GM18499 (cell line): ENCODE measurements at regions not wholly inside any gene's neighbourhood (a gene's known extent, or its start where the extent isn't known, plus 50 kb on each side); places are given as distances from the start of the nearest gene placed in this dataset.

Experiments
- ATAC-seq: cut with Tn5 transposase; IDR thresholded peaks from one replicate; pipeline ENCODE4 v1.9.1; 2021; ENCODE audit warnings: moderate number of reproducible peaks; ENCODE audit not compliant: insufficient read depth, unreplicated experiment

DNA sequence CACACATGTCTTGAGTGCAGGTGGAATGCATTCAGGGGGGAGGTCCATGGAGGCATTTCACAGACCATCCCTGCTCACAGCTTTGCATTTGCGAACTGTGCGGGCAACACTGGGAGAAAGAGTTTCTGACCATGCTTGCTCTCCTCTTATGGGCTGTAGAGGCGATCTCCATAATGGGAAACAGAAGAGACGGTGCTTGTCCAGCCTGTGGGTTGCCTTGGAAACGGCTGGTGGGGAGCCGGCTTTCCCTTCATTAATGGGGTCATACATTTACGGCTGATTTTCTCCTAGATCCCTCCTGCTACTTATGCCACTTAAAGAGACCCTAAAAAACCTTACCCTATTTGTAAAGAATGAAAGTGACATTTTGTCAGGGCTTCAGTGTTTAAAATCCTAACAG lies 147.4 kb downstream of the SOX11 start:
- ATAC-seq: no peak

DNA sequence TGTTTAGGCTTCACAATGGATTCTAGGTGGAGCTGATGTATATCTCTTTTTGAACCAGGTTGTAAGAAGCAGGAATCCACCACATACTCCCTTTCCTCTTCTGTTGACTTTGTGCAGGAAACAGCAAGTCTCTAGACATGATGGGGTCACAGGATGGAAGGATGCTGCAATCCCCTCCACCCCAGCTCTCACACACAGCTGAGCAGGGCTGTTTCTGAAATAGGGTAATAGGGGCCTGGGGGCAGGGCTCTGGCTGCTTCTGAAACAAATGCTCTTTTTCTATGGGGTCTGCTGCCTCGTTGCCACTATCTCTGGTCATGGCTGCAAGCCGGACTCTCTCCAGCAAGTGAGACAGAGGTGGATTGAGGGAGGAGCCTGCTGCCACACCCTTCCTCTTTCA lies 148.9 kb downstream of the SOX11 start:
- ATAC-seq: no peak

DNA sequence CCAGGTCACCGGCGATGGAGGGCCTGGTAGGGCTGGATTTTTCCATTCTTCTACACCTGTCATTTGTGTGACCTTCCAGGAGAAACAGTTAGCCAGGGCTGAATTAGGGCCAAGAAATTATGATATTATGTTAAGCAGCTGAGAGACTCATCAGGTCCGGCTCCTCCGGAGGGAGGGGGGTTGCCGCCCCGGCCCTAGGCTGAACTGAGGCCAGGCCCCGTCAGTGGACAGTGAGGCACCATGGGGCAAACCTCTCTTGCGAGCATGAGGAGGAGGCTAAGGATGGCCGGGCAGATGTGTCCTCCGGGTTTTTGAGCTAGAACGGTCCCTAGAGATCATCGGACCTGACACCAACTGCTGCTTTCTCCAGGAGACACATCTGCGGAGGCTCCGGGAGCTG lies 150.1 kb downstream of the SOX11 start:
- ATAC-seq: no peak

DNA sequence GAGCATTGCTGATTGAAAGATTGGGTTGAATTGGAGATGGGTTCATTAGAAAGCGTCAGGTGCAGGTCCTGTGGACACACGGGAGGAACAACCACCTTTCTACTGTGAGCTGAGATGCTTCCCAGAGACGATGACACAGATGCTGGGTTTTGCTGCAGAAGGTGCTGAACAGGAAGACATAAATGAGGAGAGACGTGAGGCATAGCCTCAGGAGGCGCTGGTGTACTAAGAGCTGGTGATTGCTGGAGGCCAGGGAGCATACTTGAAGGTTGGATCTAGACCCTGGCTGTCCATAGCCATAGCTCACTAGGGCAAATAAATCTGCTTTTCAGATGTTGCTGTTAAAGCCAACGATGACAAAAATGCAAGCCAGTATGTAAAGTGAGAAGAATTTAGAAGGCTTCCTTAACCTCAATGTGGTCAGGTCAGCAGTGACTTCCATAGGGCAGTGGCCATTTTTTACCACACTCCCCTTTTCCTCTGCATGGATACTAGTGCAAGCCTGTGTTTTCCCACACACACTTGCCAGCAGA lies 153.7 kb downstream of the SOX11 start:
- no peak for ATAC-seq

DNA sequence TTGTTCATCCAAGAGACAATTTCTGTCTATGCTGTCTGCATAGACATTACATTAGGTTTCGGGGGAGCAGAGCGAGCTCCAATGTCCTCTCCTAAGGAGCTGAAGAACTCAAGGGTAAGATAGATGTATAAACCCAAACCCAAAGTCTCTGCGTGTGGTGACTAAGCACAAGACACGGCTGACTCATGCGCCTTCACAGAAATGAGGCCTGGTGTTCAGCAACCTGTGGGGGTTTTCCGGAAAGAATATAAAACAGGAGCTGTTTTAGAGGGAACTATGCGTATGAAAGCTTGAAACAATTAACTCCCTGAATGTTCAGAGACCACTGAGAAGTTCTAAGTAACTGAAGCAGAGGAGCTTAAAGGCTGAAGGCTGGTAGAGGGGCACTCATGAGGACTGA lies 154.7 kb downstream of the SOX11 start:
- ATAC-seq: no peak

DNA sequence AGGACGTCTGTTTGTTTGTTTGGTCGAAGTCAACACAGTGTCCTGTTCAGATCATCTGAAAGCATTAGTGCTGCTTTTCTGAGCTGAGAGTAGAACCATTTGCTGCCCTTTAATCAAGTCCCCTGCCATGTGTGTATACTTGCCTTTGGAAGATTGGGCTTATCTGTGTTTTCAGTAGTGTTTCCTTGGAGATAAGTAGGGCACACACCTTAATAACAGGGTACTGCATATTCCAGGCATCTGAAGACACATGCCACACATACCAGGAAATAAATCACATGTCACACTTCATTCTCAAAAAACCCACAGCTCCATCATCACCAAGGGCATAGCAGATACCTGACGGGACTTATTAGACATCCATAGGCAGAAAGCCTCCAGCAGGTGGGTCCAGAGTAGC lies 157.4 kb downstream of the SOX11 start:
- no peak for ATAC-seq

DNA sequence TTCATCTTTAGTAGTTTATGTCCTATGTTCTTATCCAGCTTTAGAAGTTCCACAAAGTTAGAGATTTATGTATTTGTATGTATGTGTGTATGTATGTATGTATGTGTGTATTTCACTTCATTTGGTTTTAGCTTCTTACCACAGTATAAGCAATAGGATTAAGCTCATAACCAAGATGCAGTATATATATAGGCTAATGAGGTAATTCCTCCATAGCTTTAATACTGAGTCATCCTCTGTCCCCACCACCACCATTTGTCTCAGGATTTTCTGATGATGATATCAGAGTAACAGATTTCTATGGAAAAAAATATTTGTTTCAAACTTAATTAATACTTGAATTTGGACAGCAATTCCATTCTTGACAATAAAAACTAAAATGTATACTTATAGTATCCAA lies 159.2 kb downstream of the SOX11 start:
- no peak for ATAC-seq

DNA sequence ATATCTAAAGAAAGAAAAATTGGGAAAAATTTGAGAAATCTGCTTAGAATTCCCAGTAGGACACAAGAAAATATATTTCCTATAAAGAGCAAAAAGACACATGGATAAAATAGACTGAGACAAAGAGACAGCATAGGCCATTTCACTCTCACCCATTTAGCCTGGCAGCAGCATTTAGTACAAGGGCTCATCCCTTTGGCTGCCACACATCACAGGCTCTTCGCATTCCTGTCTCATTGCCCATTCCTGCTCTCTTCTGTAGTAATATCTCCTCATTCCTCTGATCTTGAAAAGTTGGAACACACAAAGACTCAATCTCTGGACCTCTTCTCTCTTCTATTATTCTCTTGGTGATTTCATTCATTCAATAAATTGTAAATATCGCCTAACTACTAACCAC lies 162.6 kb downstream of the SOX11 start:
- ATAC-seq: no peak

DNA sequence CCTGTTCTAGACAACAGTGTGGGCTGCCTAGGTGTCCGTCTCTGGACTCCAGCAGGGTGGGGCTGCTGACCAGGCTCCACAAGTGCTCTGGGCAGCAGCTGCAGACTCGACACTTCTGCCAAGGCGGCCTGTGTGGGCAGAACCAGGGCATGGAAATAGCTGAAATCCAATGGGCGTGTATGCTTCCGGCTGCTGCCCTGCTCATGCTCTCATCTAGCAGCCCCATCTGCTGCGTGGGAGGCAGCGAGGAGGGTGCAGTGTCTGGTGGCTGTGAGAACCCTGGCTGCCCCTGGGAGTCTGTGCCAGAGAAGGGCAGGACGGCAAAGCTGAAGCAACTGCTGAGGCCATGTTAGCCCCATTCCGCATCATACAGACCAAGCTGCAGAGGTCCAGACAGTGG lies 174.9 kb downstream of the SOX11 start:
- ATAC-seq: no peak

DNA sequence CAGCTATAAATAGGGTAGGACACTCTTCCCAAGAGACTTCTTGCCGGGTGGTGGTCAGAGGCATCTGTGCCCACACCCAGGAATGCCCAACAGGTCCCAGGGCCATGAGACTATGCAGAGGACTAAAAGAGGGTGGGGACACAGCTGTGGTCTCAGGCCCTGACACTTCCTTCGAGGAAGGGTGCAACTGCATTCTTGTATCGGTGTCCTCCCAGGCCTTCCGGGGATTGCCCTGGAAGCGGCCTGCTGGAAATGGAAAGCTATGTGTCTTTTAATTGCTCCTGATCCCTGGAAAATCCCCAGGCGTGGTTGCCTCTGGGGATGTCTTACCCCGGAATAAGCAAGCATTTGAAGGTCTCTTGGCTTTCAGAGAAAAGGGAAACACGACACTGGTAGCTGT lies 176.7 kb downstream of the SOX11 start:
- no peak for ATAC-seq

DNA sequence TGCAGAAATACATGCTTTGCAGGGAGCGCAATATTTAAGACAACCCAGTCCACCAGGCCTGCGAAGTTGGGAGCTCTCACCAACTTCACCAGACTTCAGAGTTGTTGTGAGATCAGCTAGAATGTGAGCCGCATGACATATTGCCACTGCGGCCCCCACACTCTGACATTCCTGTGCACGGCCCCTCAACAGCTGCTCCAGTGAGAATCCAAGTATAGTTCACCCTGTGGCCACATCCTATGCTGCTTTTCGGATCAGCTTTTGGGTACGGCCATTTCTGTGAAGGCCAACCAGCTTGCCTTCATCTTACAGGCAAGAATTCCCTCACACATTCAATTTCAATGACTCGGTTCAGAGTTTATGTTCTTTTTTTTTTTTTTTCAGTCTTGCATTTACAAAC lies 177.8 kb downstream of the SOX11 start:
- no peak for ATAC-seq

DNA sequence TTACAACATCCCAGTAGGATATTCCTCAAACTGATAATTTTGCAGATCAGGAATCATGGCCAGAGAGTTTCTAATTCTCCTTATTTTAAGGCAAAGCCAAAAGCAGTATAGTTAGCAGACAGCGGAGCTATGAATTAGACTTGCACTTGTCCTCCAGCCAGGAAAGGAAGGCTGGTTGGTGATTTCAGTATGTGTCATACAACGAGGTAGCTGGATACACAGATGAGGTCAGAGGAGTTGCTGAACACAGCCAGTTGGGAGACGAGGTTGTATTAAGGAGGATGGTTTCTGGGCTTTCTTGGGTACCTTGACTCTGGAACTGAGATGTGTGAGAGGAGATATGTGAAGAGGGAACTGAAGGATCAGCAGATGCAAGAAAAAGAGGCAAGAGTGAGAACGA lies 185.2 kb downstream of the SOX11 start:
- ATAC-seq: no peak

DNA sequence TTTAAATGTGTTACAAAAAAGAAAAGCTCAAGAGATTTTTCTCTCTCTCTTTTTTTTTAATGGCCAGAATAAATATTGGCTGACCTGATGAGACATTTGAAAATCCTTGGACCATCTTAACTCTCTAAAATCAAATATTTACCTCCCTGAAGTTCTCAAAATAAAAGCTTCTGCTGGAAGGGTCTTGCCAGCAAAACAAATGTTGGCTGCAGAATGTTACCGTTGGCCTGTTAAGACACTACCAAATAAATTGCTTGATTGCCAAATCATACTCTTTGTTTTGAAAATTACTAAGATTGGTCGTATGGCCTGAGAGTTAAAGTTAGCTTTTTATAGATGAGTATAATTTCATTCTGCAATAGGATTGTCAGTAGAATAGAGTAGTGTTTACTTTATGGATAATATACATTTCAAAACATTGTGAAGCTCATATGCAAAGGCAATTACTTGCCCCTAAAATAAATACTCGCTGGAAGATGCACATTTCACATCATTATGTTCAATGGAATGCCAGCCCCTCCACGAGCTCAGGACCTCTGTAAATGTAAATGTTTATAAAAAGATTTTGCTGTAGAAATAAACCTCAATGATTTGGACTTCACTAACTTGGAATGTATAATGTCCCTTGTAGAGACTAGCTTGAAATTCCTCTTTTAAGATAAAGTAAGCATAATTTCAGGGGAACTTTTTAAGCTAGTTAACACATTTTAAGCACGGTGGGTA lies 193.4 kb downstream of the SOX11 start:
- no peak for ATAC-seq

DNA sequence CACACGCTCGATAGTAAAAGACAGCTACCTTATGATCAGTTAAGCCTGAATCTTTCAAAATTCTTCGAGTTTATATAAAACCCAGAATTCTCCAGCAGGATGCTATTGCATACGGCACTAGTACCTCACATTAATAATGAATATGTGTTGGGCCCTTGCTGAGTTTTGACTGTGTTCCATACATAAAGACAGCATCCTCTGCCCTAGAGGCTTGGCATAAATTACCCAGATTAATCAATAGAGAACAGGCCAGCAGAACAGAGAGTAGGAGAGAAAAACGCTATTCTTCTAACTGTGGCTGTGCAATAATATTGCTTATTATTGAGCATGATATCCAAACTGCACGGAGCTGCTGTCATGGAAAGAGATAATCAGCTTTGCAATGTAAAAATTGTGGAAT lies 194.3 kb downstream of the SOX11 start:
- ATAC-seq: no peak

DNA sequence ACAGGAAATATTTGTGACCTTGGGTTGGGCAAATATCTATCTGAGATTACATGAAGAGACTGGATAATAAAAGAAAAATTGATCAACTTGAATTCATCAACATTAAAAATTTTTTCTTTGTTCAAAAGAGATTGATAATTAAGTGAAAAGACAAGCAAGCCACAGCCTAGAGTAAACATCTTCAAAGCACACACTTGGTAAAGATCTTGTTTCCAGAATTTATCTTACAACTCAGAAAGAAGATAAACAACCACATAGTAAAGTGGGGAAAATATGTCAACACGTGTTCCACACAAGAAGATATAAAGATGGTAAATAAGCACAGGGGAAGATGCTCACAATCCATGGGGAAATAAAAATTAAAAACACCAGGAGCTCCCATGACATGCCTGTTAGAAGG lies 195.9 kb downstream of the SOX11 start:
- no peak for ATAC-seq

DNA sequence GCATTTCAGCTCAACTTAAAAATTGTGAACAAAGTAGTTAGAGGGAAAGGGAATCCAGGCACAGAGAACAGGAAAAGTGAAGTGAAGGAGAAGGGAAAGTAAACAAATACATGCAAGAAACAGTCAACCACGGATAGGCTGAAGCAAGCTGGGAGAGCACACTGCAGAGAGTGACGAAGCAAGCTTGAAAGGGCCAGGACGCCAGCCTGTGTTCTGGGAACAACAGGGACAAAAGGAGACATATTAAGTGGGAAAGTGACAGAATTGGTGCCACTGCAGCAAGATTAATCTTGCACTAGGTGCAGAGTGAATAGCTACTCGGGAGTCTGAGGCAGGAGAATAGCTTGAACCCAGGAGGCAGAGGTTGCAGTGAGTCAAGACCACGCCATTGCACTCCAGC lies 197.3 kb downstream of the SOX11 start:
- no peak for ATAC-seq

DNA sequence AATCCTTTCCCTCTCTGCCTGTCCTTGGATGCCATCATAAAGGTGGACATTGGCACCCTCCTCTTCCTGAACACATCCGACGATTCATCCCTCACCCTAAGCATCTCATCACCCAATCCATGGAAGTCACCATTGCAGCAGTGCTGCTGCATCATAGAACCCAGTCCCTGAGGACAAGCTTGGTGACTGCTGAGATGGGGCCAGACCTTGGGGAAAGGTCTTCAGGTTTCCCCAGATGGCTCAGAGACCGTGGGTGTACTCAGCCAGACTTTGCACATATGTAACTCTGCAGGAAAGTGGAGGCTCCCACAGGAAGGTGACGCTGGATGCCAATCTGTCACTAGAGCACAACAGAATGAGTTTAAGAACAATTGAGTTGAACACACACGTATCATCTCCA lies 202.2 kb downstream of the SOX11 start:
- no peak for ATAC-seq

DNA sequence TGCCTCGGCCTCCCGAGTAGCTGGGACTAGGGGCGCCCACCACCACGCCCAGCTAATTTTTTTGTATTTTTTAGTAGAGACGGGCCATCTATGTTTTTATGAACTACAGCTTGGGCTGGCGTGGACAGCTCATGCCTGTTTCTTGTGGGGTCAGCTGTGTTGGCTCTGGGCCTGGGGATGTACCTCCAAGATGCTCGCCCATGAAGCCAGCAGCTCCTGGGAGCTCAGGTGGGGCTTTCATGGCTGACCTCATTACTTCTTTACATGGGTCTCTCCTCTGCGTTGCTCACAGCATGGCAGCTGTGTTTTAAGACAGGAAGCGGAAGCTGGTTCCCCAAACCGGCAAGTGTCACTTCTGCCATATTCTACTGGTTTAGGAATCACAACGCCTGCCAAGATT lies 203.1 kb downstream of the SOX11 start:
- ATAC-seq: no peak

DNA sequence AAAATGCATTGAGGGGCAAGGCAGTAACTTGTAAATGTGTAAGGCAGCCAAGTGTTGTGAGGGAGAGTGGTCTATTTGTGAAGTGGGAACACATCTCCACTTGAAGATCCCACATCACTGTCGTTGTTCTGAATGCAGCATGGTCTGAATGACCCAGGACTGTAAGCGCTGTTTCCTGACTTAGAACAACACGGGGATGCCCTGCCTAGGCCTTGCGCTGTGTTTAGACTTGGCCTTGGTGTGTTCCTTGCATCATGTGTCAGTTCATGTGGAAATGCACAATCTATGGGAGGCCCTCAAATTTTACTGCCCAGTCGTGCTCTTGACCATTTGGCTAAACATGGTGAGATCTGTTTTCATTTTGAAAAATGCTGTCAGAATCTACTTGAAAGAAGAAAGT lies 205.1 kb downstream of the SOX11 start:
- ATAC-seq: no peak

DNA sequence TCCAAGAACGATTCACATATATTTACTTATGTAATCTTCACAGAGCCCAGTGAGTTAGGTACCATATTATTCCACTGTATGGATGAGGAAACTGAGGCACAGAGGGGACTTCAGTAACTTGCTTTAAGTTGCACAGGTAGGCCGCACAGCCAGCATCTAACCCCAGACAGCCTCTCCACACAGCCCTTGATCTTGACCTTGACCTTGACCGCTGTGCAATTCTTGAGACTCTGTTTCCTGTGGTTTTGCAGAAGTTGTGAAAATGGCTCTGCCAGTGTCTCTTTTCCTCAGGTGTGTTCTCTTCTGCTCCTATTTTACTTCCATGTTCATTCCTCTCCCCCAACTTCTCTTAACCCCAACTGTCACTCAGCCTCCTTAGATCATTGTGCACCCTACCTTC lies 206.5 kb downstream of the SOX11 start:
- no peak for ATAC-seq

DNA sequence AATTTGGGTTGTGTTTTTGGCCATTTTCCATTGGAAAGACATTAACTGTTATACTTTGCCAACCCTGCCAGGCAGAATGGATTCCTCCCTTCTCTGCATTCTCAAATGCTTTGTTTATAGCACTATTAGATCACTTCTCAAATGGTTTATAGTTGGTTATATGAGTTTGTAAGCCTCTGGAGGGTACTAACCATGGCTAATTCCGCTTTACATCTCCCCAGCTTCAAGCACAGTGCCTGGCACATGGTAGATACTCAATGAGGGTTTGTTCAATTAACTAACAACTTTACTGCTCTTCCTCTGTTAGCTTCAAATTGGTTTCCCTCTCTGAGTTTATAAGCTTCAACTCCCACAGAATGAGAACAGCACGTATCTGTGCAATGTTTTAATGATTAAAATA lies 213.5 kb downstream of the SOX11 start:
- no peak for ATAC-seq

DNA sequence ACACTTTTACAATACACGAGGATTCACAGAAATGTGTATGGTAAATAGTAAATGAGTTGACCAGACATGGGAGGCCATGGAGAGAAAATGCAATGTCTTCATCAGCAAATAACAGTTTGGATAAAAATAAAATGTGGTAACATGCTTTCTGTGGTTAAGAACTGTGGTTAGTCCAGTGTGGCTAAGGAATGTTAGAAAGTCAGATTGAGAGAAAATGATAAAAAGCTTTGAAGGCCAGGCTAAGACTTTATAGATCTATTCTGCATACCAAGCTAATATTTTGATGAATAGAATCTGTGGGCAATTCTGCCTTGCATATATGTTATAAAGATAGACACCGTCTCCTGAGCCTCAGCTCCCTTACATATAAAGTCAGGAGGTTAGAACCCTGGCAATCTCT lies 215.9 kb downstream of the SOX11 start:
- ATAC-seq: no peak

DNA sequence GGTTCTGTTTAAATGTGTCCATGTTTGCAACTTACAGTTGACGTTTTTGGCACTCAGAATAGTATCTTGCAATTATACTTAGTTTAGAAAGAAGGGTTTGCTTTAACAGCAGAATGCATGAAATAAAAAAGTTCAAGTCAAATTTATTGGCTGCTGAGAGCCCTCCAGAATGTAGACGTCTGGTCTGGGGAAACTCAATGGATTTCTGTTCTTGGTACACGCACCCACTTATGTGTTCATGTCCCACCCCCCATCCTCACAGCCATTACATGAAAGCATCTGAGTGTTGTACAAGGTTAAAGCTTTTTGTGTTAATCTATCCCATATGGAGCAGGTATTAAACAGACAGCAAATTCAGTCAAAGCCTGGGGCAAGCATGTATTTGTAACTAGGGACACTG lies 219.5 kb downstream of the SOX11 start:
- no peak for ATAC-seq
